H9 (cell line): ENCODE measurements at regions not wholly inside any gene's neighbourhood (a gene's known extent, or its start where the extent isn't known, plus 50 kb on each side); places are given as distances from the start of the nearest gene placed in this dataset.

Source experiments
- DNase-seq: peaks from one replicate; pipeline ENCODE4 v3.0.0-alpha.2; 2017
- H2AFZ ChIP-seq: one replicate; pipeline ENCODE4 v1.6.1; 2013; ENCODE audit warnings: mild to moderate bottlenecking, low read length, control low read depth, moderate library complexity
- H2AK5ac ChIP-seq: 2 replicates; pipeline ENCODE4 v1.6.1; 2013; ENCODE audit warnings: low read length, control low read depth, mixed read lengths; ENCODE audit not compliant: insufficient read length
- H2BK120ac ChIP-seq: one replicate; pipeline ENCODE4 v1.6.1; 2013; ENCODE audit warnings: low read depth, mild to moderate bottlenecking, low read length, control low read depth, inconsistent platforms; ENCODE audit not compliant: poor library complexity, severe bottlenecking
- H2BK12ac ChIP-seq: 2 replicates; pipeline ENCODE4 v1.6.1; 2013; ENCODE audit warnings: low read length, control low read depth, mixed read lengths, low read depth; ENCODE audit not compliant: insufficient read length
- H2BK15ac ChIP-seq: 2 replicates; pipeline ENCODE4 v1.6.1; 2013; ENCODE audit warnings: low read depth, low read length, control low read depth
- H2BK20ac ChIP-seq: one replicate; pipeline ENCODE4 v1.6.1; 2013; ENCODE audit warnings: low read depth, mild to moderate bottlenecking, low read length, control low read depth, inconsistent platforms; ENCODE audit not compliant: poor library complexity, severe bottlenecking
- H2BK5ac ChIP-seq: 2 replicates; pipeline ENCODE4 v1.6.1; 2013; ENCODE audit warnings: low read length, control low read depth, mixed read lengths; ENCODE audit not compliant: insufficient read length
- H3K14ac ChIP-seq: 2 replicates; pipeline ENCODE4 v1.6.1; 2013; ENCODE audit warnings: low read length, control low read depth; ENCODE audit not compliant: insufficient read depth
- H3K18ac ChIP-seq: 2 replicates; pipeline ENCODE4 v1.6.1; 2013; ENCODE audit warnings: low read depth, mild to moderate bottlenecking, mixed read lengths, low read length, control low read depth; ENCODE audit not compliant: insufficient read length
- H3K23ac ChIP-seq: 2 replicates; pipeline ENCODE4 v1.6.1; 2013; ENCODE audit warnings: low read length, control low read depth, mixed read lengths, low read depth; ENCODE audit not compliant: insufficient read length
- H3K23me2 ChIP-seq: 2 replicates; pipeline ENCODE4 v1.6.1; 2013; ENCODE audit warnings: low read depth, mild to moderate bottlenecking, mixed read lengths, low read length, control low read depth; ENCODE audit not compliant: insufficient read length, poor library complexity, severe bottlenecking
- H3K27ac ChIP-seq: 2 replicates; pipeline ENCODE4 v1.5.1; 2013; ENCODE audit warnings: low read length, control low read depth, mixed read lengths, low read depth; ENCODE audit not compliant: insufficient read length
- H3K27me3 ChIP-seq: 2 replicates; pipeline ENCODE4 v1.6.1; 2013; ENCODE audit warnings: low read length, control low read depth, inconsistent platforms; ENCODE audit not compliant: insufficient read depth
- H3K4ac ChIP-seq: 2 replicates; pipeline ENCODE4 v1.6.1; 2013; ENCODE audit warnings: low read depth, mild to moderate bottlenecking, control low read depth, inconsistent platforms, low read length, moderate library complexity
- H3K4me1 ChIP-seq: 2 replicates; pipeline ENCODE4 v1.6.1; 2013; ENCODE audit warnings: low read length, control low read depth, inconsistent platforms; ENCODE audit not compliant: insufficient read depth
- H3K4me2 ChIP-seq: 2 replicates; pipeline ENCODE4 v1.6.1; 2013; ENCODE audit warnings: low read length, control low read depth, mixed read lengths; ENCODE audit not compliant: insufficient read length, insufficient read depth
- H3K56ac ChIP-seq: 2 replicates; pipeline ENCODE4 v1.6.1; 2013; ENCODE audit warnings: low read depth, mild to moderate bottlenecking, mixed read lengths, low read length, control low read depth; ENCODE audit not compliant: insufficient read length
- H3K79me1 ChIP-seq: 2 replicates; pipeline ENCODE4 v1.6.1; 2013; ENCODE audit warnings: low read depth, mild to moderate bottlenecking, moderate library complexity, low read length, control low read depth, inconsistent platforms; ENCODE audit not compliant: insufficient read depth, poor library complexity, severe bottlenecking
- H3K79me2 ChIP-seq: 2 replicates; pipeline ENCODE4 v1.6.1; 2013; ENCODE audit warnings: low read length, control low read depth, inconsistent platforms; ENCODE audit not compliant: insufficient read depth
- H3K9ac ChIP-seq: 2 replicates; pipeline ENCODE4 v1.6.1; 2013; ENCODE audit warnings: low read length, control low read depth, mixed read lengths; ENCODE audit not compliant: insufficient read length; ENCODE audit errors: extremely low read depth
- H3K9me3 ChIP-seq: one replicate; pipeline ENCODE4 v1.6.1; 2013; ENCODE audit warnings: low read depth, low read length, inconsistent platforms; ENCODE audit not compliant: control insufficient read depth
- H3T11ph ChIP-seq: one replicate; pipeline ENCODE4 v1.6.1; 2013; ENCODE audit warnings: mild to moderate bottlenecking, low read length, control low read depth, inconsistent platforms
- H4K20me1 ChIP-seq: one replicate; pipeline ENCODE4 v1.6.1; 2013; ENCODE audit not compliant: control insufficient read depth, insufficient read length, insufficient read depth
- H4K5ac ChIP-seq: 2 replicates; pipeline ENCODE4 v1.6.1; 2013; ENCODE audit warnings: low read depth, mild to moderate bottlenecking, mixed read lengths, low read length, control low read depth; ENCODE audit not compliant: insufficient read length
- H4K8ac ChIP-seq: replicated peaks from 2 replicates; pipeline ENCODE4 v1.6.1; 2013; ENCODE audit warnings: low read length, control low read depth, mixed read lengths, low read depth; ENCODE audit not compliant: insufficient read length
- H4K91ac ChIP-seq: 2 replicates; pipeline ENCODE4 v1.6.1; 2013; ENCODE audit warnings: low read depth, mild to moderate bottlenecking, moderate library complexity, mixed read lengths, low read length, control low read depth; ENCODE audit not compliant: insufficient read length
- H3K27ac Mint-ChIP-seq, 3 experiments: 2 replicates in 2 of 3; 3 replicates in 1 of 3; pipeline ENCODE4 v1.8.0; 2020 to 2021; ENCODE audit warnings: mixed read lengths in 3 of 3, mild to moderate bottlenecking in 1 of 3, moderate library complexity in 1 of 3
- H3K27me3 Mint-ChIP-seq: 2 replicates; pipeline ENCODE4 v1.8.0; 2021; ENCODE audit warnings: low read depth, mild to moderate bottlenecking, moderate library complexity, mixed read lengths
- H3K36me3 Mint-ChIP-seq, 3 experiments: 2 replicates in 2 of 3; 3 replicates in 1 of 3; pipeline ENCODE4 v1.8.0; 2020 to 2021; ENCODE audit warnings: low read depth in 3 of 3, mixed read lengths in 3 of 3; ENCODE audit not compliant: insufficient read depth in 1 of 3
- H3K4me1 Mint-ChIP-seq, 2 experiments: 2 replicates each; pipeline ENCODE4 v1.8.0; 2020; ENCODE audit warnings: mixed read lengths in 2 of 2
- H3K4me3 Mint-ChIP-seq, 2 experiments: 2 replicates in 1 of 2; 3 replicates in 1 of 2; pipeline ENCODE4 v1.8.0; 2020 to 2021; ENCODE audit warnings: mild to moderate bottlenecking in 2 of 2, mixed read lengths in 2 of 2, moderate library complexity in 1 of 2
- H3K9me3 Mint-ChIP-seq, 2 experiments: 2 replicates in 1 of 2; 3 replicates in 1 of 2; pipeline ENCODE4 v1.8.0; 2020; ENCODE audit warnings: mild to moderate bottlenecking in 2 of 2, mixed read lengths in 2 of 2, moderate library complexity in 1 of 2
- WGBS: extraction: QIAGEN DNeasy Blood & Tissue Kit; methylation state at CpG from one replicate; pipeline ENCODE4 v1.1.7; 2013; ENCODE audit warnings: missing lambda C conversion rate, low lambda C conversion rate, mixed read lengths; ENCODE audit not compliant: insufficient read length; ENCODE audit errors: extremely low coverage; 5-methylcytosine and 5-hydroxymethylcytosine counted together
- TF ChIP-seq, protein P1 (sequence below): fragments of 200-600 bp; sonication (generic); conservative IDR thresholded peaks from 3 replicates; pipeline ENCODE4 v1.8.0; 2021; ENCODE audit warnings: antibody characterized with exemption, mild to moderate bottlenecking

DNA sequence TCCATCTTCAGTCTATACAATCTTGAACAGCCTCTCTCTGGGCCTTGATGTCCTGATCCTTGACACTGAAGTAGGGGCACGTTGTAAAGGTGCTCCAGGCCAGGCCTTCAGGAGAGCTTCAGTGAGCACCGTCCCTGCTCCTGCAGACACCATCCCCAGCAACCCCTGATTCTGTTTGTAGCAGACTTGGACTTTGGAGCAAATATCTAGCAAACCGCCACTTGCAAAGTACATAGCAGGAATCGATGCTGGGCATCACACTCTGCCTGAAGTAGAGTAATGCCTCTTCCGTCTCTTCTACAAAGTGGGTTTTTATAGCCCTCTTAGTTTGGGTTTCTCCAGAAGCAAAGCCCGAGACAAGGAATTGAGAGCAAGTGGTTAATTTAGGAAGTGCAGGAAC, 169.1 kb downstream of the SALL1 start:
- WGBS: no CpG with 5 or more reads among the region's 6 CpGs
- no peak overlapping the region for H3K4ac ChIP-seq
- no peaks in the 10 kb centered on the region for H3K27me3 ChIP-seq
- H2AFZ ChIP-seq: no peak overlapping the region
- H4K8ac ChIP-seq: no peak overlapping the region
- no peak for DNase-seq
- H3K79me1 ChIP-seq: no peaks in the 10 kb centered on the region
- Mint-ChIP-seq H3K4me3 (no peak overlapping the region), H3K36me3 (no peaks in the 10 kb centered on the region), H3K9me3 (peaks cover 3 to 6% of the 10 kb centered on the region in 2 experiments; a peak in 3 of 5 replicates), H3K27ac (no peak overlapping the region), H3K27me3 (peaks cover 6% of the 10 kb centered on the region), H3K4me1 (no peaks in the 10 kb centered on the region)
- no peak overlapping the region for H2BK5ac ChIP-seq
- no peak overlapping the region for H2AK5ac ChIP-seq
- H3K79me2 ChIP-seq: no peaks in the 10 kb centered on the region
- no peak overlapping the region for H2BK12ac ChIP-seq
- H2BK15ac ChIP-seq: no peak overlapping the region
- no peak overlapping the region for H3K14ac ChIP-seq
- no peak overlapping the region for H3K18ac ChIP-seq
- no peaks in the 10 kb centered on the region for H3K9me3 ChIP-seq
- no peak overlapping the region for H3K23ac ChIP-seq
- no peak overlapping the region for H2BK120ac ChIP-seq
- H3K4me1 ChIP-seq: no peaks in the 10 kb centered on the region
- H3K9ac ChIP-seq: no peak overlapping the region
- no peak overlapping the region for H2BK20ac ChIP-seq
- no peak overlapping the region for H4K91ac ChIP-seq
- H3K23me2 ChIP-seq: no peaks in the 10 kb centered on the region
- no peak overlapping the region for H3K56ac ChIP-seq
- TF ChIP-seq, protein P1, sequence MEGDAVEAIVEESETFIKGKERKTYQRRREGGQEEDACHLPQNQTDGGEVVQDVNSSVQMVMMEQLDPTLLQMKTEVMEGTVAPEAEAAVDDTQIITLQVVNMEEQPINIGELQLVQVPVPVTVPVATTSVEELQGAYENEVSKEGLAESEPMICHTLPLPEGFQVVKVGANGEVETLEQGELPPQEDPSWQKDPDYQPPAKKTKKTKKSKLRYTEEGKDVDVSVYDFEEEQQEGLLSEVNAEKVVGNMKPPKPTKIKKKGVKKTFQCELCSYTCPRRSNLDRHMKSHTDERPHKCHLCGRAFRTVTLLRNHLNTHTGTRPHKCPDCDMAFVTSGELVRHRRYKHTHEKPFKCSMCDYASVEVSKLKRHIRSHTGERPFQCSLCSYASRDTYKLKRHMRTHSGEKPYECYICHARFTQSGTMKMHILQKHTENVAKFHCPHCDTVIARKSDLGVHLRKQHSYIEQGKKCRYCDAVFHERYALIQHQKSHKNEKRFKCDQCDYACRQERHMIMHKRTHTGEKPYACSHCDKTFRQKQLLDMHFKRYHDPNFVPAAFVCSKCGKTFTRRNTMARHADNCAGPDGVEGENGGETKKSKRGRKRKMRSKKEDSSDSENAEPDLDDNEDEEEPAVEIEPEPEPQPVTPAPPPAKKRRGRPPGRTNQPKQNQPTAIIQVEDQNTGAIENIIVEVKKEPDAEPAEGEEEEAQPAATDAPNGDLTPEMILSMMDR: no peak
- H4K5ac ChIP-seq: no peak overlapping the region
- no peaks in the 10 kb centered on the region for H4K20me1 ChIP-seq
- no peak overlapping the region for H3T11ph ChIP-seq
- no peak overlapping the region for H3K4me2 ChIP-seq
- no peak overlapping the region for H3K27ac ChIP-seq
